Activated CD8-positive, alpha-beta memory T cell treated with anti-CD3 and anti-CD28 coated beads for 1 hour (primary cell): ENCODE measurements at regions not wholly inside any gene's neighbourhood (a gene's known extent, or its start where the extent isn't known, plus 50 kb on each side); places are given as distances from the start of the nearest gene placed in this dataset.
"Not testable (repeated sequence)": the region's sequence is repeated elsewhere in the genome, so short reads cannot be mapped to it uniquely, and the experiment has no call there.

ENCODE experiments used
- DNase-seq, 2 donors: peaks; one replicate each; pipeline ENCODE4 v3.0.0-alpha.2; 2020; ENCODE audit warnings: low read depth in 1 of 2; ENCODE audit errors: extremely low read depth in 1 of 2

DNA sequence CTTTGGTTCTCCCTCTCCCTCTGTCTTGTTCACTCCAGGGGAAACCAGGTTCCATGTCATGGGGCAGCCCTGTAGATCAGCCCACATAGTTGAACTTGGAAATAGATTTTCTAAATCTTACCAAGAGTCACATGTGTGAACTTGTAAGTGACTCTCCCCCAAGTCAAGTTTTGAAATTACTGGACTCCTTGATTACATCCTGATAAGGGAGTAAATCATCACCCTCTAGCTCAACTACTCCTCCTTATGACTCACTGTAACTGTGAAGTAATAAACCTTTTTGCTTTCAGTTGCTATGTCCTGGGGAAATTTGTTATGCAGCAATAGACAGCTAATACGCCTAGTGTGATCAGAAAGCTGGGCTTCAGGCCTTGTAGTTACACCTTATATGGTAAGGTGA is 703.3 kb downstream of the TTLL7 start:
- not testable (repeated sequence) for DNase-seq

DNA sequence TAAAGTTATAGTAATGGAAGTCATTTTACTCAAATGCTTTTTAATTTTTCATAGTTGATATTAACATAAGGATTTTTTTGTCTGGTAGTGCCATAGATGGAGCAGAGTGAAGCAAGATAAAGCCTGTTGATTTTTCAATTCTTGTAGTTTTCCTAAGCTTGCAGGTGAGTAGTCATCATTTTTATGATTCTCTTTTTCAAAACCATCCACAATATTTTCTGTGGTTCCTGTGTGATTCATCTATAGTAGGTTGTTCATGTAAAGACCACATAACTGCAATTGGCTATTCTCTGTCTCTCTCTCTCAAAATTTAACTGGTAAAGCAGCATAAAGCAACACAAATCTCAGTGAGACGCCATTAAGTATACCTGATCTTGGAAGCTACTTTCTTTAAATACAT is 711.5 kb downstream of the TTLL7 start:
- DNase-seq = not testable (repeated sequence)

DNA sequence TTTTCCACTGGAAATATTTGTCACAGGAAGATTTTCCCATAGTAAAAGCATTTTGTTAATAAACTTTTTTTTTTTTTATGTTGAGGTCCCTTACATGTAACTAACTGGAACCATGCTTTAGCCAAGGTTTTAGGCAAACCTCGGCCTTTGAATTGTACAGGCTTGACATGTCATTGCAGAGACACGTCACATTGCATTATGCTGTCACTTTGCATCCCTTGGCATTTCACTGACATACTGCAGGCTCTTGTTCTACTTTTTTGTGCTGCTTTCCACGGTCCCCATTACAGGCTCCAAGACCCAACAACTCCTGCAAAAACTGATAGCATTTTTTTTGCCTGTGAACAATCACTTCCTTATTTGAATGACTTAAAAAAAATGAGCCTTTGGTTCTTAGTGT is 724.3 kb downstream of the TTLL7 start:
- DNase-seq = not testable (repeated sequence)

DNA sequence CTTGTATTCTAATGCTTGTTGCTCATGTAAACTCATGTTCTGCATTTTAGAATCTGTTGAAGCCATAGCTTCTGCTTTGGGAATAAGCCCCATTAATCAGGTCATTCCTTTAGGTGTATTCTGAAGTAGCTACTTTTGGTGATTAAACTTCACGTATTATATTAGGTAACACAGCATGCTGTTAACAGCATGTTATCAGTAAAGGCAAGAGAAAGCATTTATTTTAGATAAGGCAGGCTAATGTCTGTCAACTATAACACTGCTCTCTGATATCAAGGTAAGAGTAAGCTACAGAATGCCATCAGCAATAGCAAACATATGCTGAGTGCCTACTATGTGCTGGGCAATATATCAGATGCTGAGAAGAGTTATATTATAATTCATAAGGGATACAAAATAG is 726.4 kb downstream of the TTLL7 start:
- not testable (repeated sequence) for DNase-seq

DNA sequence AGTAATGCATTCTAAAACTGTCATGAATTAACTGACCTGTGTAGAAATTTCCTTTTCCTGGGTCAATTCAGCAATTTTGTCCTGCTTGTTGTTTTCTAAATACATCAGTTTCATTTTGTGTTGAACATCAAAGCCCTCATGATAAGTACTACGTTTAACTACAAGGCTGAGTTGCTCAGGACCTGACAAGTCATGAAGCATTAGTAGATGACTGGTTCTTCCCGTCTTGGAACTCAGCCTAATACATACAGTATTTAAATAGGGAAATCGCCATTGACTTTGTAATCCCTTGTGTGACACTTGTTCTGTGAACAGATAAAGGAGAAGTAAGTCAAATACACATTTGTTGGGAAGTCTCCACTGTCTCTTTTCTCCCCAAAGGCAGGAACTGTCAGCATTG is 727.1 kb downstream of the TTLL7 start:
- DNase-seq = not testable (repeated sequence)

DNA sequence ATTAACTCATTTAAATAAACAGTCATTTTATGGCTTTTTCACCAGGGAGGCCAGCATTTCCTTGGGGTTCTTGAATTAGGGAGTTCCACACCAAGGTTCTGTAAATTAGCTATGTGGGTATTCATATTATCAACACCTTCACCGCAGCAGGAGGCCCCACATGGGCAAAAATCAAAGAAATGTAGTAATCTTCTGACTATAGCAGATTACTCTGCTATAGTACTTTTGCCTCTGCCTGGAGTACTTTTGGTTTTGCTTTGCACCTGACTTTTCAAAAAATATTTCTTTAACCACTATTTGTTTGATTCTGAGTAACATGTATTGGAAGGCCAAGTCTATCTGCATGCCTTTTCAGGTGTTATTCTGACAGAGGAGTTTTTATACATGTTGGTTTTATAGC is 728.1 kb downstream of the TTLL7 start:
- DNase-seq = not testable (repeated sequence)

DNA sequence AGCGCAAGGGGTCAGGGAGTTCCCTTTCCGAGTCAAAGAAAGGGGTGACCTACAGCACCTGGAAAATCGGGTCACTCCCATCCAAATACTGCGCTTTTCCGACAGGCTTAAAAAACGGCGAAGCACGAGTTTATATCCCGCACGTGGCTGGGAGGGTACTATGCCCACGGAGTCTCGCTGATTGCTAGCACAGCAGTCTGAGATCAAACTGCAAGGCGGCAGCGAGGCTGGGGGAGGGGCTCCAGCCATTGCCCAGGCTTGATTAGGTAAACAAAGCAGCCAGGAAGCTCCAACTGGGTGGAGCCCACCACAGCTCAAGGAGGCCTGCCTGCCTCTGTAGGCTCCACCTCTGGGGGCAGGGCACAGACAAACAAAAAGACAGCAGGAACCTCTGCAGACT is 735.1 kb downstream of the TTLL7 start:
- DNase-seq = not testable (repeated sequence)

DNA sequence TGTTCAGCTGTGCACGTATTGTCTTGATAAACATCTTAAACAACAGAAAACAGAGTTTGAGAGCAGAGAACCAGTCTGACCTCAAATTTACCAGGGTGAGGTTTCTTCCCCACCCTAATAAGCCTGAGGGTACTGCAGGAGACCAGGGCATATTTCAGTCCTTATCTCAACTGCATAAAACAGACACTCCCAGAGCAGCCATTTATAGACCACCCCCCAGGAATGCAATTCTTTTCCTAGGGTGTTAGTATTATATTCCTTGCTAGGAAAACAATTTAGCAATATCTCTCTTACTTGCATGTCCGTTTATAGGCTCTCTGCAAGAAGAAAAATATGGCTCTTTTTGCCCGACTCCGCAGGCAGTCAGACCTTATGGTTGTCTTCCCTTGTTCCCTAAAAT is 747.2 kb downstream of the TTLL7 start:
- not testable (repeated sequence) for DNase-seq

DNA sequence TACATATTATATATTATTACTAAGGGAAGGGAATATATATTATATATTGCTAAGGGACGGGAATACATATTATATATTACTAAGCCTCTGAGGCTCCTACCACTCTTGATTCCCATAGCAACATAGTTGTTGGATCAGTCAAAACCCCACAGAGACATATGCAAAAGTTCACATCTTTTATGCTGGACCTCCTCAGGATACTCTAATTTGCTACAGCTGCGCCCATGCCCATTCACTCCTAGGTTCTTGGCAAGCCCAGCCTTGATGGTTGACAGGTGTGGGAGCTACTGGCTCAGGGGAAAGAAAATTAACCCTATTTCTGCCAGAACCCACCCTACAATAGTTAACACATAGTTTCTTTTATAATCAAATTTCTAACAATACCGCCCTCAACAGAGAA is 752.2 kb downstream of the TTLL7 start:
- DNase-seq = not testable (repeated sequence)

DNA sequence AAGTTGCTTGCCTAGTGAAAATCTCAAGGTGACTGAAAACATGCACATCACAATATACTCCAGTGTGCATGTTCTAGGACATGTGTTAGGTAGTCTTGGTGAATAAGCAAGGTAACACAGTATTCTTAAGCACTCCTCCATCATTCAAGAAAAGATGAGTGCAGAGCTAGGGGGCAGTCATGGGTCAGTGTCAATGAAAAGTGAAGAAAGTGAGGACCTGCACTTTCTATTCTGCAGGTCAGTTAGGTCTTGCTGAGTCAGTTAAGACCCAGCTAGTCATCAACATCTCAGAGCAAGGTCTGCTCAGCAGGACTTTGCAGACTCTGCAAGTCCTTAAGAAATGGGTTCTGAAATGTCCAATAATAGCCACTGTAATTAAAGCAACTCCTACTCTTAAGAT is 754.1 kb downstream of the TTLL7 start:
- not testable (repeated sequence) for DNase-seq

DNA sequence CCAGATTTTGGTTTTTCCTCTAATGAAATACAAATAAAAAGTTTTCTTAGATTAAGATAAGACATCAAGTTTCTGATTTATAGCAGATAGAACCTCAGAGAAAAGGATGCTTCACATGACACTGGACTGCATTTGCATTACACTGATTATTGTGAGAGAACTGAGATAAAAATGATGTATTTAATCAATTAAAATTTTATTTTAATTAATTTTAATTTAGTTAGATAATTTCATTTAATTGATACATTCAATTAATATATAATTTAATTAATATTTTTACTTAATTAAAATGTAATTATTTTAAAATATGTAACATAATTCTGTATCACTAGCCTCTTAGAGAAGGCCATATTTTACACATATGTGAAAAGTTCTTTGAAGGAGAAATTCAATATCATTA is 759.4 kb downstream of the TTLL7 start:
- DNase-seq = not testable (repeated sequence)

DNA sequence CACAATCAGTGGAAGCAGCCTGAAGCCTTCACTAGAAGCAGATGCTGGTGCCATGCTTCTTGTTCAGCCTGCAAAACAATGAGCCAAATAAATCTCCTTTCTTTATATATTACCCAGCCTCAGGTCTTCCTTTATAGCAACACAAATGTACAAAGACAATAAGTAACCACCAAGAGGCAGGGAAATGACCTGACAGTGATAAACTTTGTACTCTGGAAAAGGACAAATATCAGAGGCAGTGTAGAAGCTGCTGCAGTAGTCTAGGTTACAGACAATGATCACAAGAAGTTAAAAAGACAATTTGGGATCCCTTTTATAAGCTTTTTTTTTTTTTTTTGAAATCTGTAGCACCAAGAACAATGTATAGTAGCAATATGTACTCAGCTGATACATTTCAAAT is 760.3 kb downstream of the TTLL7 start:
- DNase-seq = not testable (repeated sequence)

DNA sequence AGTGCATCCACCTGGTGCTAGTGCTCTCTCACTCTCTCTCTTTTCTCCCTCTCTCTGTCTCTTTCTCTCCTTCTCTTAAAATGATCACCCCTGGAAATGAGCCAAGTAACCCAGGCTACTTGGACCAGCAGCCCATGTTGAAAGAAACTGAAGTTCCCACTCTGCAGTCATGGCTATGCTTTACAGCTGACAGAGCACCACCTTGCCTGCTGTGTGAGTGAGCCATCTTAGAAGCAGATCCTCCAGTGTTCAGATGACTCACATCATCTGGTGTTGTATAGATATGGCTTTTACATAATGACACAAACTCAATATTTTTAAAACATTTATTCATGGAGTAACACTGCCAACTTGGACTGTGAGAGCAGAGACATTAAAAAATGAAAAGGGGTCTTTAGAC is 779.1 kb downstream of the TTLL7 start:
- DNase-seq = not testable (repeated sequence)

DNA sequence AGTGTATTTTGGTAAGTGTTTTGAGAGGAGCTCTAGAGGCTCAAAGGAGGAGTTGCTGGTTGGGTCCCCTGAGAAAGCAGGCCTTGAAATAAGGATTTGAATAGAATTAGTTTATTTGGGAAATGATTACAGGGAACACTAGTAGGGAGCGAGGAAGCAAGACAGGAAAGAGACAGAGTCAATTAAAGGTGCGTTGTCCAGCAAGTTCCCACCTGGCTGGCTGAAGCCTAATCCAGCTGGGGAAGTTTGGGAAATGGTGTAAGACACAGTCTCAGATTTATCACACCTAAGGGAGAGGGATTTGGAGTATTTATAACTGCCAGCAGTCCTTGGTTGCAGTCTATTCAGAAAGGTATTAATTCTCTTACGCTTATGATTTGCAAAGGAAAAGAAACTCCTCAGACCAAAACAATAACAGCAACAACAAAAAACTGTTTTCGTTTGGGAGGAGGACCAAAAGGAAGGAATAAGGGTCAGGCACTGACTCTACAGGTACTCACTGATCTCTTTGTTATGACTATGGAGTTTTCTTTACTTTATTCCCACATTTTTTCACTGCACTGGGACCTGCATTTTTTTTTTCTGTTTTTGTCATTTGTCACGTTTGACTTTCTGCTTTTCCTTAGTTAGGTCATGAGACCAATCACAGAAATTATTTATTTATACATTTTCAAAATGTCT is 780.8 kb downstream of the TTLL7 start:
- not testable (repeated sequence) for DNase-seq

DNA sequence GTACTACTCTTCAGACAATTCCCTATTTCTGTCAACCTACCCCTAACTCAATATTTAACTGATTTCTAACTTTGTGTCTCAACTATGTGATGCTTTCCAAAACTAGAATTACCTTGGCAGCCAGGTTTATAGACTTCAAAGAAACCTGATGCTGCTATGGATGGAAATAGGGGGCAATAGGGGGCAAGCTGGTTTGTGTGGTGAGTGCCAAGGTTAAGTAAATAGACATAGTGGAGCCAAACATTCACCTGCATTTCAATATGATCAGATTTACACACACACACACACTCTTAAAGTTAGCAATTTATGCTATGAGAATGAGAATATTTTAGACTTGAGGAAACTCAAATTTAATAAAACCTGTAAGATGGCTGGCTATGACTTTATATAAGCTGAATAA is 784.6 kb downstream of the TTLL7 start:
- DNase-seq = not testable (repeated sequence)

DNA sequence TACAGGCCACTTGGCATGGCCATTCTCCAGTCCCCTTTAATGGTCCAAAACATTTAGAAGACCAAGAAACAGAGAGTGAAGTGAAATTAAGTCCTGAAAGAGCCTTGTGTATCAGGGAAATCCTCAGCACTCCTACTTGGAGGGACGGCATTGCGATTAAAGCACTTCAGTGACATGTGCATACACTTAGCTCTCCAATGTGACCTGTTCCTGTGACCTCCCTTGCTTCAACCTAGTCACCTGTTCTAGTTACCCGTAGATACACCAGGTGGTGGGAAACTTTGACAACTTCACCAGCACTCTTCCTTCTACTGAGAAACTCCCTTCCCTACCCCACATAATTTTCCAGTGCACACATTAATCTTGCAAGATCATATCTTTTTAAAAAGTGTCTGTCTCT is 785.3 kb downstream of the TTLL7 start:
- not testable (repeated sequence) for DNase-seq

DNA sequence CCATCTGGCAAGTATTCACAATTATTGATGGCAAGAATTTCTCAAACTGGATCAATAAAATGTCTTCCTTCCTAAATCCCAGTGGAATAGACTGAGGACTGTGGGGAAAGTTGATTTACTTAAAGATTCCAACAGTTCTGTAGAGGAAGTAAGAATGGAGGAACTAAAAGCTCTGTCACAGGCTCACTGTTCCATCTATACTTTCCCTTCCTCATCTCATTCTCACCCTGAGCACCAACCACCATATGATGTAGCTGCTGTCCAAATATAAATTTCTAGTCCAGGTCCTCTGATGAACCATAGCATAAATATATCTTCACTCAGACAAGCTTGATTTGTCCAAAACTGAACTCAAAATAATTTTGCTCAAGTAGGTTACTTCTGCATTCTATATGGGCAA is 786.9 kb downstream of the TTLL7 start:
- DNase-seq = not testable (repeated sequence)

DNA sequence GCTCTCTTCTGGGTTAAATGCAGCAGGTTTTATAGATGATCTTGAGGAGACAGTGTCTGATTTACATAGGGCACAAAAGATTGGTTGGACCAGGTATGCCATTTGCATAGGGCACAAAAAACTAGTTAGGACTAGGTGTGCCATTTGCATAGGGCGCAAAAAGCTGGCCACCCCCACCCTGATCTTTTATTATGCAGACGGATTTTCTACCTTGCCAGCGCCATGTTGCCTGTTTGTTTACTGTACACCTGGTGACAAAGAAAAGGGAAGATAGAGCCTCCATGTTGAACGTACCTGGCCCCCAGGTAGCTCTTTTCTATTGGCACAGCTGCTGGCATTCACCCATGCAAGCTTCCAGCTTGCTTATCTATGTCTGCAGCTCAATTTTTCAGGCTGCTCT is 790.4 kb downstream of the TTLL7 start:
- not testable (repeated sequence) for DNase-seq

DNA sequence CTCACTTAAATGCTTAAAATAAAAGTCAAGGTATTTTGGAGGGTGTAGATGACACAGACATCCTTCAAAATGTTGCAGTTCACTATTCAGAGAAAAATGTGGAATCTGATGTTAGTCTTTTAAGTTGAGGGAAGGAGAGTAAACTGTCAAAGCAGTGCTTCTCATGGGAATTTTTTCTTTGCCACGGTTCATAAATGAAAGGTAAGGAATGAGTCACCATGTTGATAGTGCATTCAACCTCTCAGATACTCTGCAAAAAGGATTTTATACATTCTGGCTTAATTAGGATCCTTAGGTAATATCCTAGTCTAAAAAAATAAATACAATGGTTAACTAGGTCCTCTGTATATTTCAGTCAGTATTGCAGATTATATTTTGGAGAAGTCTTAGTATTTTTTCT is 804.3 kb downstream of the TTLL7 start:
- DNase-seq = not testable (repeated sequence)

DNA sequence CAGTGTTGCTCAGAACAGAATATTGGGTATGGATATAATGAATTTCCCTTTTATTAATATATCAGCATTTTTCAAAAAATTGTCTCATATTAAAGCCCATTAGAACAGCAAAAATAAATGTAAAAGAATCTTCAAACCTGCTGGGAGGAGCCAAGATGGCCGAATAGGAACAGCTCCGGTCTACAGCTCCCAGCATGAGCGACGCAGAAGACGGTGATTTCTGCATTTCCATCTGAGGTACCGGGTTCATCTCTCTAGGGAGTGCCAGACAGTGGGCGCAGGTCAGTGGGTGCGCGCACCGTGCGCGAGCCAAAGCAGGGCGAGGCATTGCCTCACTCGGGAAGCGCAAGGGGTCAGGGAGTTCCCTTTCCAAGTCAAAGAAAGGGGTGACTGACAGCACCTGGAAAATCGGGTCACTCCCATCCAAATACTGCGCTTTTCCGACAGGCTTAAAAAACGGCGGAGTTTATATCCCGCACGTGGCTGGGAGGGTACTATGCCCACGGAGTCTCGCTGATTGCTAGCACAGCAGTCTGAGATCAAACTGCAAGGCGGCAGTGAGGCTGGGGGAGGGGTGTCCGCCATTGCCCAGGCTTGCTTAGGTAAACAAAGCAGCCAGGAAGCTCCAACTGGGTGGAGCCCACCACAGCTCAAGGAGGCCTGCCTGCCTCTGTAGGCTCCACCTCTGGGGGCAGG is 816.8 kb downstream of the TTLL7 start:
- not testable (repeated sequence) for DNase-seq

DNA sequence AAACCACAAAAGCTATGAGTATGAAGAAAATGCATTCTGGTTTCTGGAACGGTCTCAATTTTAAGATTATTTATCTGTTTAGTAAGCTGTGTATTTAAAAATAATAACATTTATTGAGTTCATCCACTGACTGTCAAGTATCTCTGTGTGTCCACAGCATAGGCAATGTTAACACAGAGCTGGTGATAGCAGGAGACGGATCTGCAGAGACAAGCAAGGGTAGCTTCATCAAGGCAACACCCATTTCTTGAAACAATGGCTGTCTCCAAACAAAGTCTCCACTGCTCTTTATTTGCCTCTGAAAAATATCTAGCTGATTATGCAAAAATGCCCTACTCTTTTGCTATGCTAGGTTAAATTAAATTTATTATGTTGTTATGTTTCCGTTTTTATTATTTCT is 818.3 kb downstream of the TTLL7 start:
- not testable (repeated sequence) for DNase-seq

DNA sequence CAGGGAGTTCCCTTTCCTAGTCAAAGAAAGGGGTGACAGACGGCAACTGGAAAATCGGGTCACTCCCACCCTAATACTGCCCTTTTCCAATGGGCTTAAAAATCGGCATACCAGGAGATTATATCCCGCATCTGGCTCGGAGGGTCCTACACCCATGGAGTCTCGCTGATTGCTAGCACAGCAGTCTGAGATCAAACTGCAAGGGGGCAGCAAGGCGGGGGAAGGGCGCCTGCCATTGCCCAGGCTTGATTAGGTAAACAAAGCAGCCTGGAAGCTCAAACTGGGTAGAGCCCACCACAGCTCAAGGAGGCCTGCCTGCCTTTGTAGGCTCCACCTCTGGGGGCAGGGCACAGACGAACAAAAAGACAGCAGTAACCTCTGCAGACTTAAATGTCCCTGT is 831.3 kb downstream of the TTLL7 start:
- DNase-seq = not testable (repeated sequence)
